GM19240 (cell line): ENCODE measurements at regions not wholly inside any gene's neighbourhood (a gene's known extent, or its start where the extent isn't known, plus 50 kb on each side); places are given as distances from the start of the nearest gene placed in this dataset.
A peak's percentile ranks its signal among the peaks of the same experiment; 100 is the strongest.
"Not testable (repeated sequence)": the region's sequence is repeated elsewhere in the genome, so short reads cannot be mapped to it uniquely, and the experiment has no call there.

ENCODE experiments used
- DNase-seq: peaks from one replicate; pipeline ENCODE4 v3.0.0; 2011; ENCODE audit warnings: low spot score; ENCODE audit not compliant: insufficient read length

GRCh38 chr15:98268163-98268562 lies 307.7 kb downstream of the ARRDC4 start:
- no peak for DNase-seq

GRCh38 chr15:98272625-98273024 lies 312.1 kb downstream of the ARRDC4 start:
- no peak for DNase-seq

DNA sequence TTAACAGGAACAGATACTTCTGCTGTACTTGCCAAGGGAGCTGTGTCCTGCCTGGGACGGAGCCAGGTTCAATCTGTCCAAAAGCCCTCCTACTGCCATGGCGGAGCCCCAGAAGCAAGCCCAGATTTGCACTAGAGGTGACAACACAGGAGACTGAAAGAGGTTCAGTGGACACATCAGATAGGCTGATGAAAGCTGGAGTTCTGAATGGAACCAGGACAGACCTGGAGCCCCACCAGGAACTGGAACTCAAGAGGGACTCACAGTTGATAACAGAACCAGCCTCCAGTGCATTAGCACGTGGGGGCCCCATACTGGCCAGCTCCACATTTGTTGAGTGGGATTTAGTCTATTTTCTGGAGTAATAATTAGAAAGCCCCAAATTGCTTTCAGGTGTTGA lies 315.5 kb downstream of the ARRDC4 start:
- DNase-seq = no peak

DNA sequence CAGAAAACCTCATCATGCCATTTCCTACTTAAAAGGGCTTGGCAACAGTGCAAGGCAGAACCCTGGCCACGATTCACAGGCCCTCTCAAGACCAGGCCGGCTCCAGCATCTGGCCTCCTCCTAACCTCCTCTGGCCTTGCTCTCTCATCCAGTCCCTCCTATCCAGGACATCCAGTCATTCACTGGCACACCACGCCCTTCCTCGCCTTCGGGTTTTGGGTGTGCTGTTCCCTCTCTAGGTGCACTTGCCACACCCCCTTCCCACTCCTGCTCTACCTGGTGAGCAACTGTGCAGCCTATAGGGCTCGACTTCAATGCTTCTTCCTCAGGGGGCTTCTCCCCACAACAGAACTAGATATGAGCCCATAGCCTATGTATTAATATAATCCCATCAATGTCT lies 317.1 kb downstream of the ARRDC4 start:
- no peak for DNase-seq

- DNase-seq = no peak
Measured at GRCh38 chr15:98280284-98280975, 319.9 kb downstream of the ARRDC4 start.

DNA sequence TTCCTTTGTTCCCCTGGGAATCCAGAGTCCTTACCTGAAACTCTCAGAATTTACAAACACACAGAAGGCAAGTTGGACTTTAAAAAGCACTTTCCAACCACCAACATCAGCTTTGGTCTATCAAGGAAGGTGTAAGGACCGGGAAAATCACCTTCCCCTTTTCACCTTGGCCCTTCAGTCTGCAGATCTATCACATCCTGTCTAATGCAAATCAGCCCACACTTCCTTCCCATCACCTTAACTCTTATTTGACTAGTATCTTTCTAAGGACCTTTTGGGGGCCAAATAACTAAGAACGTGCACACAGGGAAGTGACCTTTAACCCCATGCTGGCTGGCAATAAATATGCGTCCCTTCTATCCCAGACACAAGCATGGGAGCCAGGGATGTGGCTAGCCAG lies 320.6 kb downstream of the ARRDC4 start:
- no peak for DNase-seq

DNA sequence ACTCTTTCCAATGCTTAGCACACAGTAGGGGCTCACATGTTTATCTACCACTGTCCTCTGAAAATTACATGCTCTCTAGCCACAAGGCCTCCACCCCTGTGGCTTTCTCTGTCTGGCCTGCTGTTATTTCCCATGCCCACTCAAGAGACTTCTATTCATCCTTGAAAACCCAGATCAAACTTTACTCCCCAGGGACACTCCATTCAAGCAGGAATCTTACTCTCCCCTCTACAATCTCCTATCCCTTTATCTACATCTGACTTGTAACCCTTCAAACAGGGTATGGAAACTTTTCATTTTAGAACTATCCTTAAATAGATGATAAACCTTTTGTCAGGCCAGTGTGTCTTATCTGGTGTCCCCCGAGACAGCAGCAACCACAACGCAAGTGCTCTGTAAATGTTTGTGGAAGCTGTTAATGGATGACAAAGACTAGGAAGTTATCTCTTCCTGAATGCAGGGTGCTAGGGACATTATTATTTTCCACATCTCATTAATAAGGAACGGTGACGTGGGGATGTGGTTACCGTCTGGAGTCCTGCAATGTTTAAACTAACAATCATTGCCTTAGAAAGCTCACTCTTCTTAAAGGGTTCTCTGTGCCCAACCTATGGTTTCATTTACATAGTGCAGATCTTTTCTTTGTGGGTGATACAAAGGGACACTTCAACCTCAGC lies 322.3 kb downstream of the ARRDC4 start:
- DNase-seq = no peak

DNA sequence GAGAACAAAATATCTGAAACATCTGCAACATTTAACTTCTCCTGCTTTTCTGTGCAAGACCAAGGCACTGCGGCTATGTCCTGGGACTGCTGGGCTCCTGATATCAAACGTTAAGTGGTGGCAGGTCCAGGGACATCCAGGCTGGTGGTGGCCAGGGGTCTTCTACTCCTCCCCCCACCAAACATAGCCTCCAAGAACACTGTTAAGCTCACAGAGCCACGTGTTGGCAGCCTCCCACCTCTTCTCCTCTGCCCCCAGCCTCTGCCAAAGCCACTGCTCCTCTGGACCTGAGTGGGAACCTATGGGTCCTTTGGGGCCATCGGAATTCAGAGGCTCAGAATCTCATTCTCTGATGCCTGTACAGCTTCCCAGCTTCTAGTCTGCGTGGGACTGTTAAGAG lies 325.7 kb downstream of the ARRDC4 start:
- DNase-seq = no peak

DNA sequence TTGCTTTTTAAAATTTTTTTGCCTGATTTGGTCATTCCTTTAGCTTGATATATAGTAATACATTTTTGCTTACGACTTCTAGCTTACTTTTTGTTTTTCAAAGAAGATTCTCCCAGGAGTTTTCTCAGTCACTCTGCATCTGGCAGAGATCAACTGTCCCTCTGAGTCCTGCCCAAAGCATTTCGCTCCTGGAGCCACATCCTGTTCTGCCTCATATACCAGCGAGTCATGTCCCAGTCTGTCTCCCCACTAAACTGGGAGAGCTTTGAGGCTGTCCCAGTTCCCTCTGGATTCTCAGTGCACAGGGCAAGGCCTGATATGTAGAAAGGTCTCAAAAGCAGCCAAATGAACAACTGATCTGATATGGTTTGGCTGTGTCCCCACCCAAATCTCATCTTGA lies 326.3 kb downstream of the ARRDC4 start:
- DNase-seq = no peak

DNA sequence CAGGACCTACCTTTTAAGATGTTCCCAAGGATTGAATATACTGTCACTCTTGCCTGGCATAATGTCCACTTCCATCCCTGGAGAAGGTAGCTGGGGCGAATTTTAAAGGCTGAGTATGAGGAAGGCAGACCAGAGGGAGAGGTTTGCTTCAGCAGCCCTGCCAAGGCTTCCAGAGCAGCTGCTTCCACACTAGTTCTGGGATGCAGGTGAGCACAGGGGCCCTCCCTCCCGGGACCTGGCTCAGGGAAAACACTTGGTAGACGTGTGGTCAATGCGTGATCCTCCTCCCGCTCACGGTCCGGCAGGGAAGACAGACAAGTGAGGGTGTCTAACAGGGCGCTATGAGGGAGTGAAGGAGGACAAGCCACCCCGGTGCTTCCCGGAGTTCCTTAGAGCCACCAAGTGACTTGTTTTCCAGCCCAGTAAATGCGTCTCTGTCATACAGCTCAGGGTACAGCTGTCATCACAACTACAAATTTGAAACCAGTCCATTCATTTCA lies 327.6 kb downstream of the ARRDC4 start:
- no peak for DNase-seq

- no peak for DNase-seq
Measured at GRCh38 chr15:98289747-98290146, 329.2 kb downstream of the ARRDC4 start.

DNA sequence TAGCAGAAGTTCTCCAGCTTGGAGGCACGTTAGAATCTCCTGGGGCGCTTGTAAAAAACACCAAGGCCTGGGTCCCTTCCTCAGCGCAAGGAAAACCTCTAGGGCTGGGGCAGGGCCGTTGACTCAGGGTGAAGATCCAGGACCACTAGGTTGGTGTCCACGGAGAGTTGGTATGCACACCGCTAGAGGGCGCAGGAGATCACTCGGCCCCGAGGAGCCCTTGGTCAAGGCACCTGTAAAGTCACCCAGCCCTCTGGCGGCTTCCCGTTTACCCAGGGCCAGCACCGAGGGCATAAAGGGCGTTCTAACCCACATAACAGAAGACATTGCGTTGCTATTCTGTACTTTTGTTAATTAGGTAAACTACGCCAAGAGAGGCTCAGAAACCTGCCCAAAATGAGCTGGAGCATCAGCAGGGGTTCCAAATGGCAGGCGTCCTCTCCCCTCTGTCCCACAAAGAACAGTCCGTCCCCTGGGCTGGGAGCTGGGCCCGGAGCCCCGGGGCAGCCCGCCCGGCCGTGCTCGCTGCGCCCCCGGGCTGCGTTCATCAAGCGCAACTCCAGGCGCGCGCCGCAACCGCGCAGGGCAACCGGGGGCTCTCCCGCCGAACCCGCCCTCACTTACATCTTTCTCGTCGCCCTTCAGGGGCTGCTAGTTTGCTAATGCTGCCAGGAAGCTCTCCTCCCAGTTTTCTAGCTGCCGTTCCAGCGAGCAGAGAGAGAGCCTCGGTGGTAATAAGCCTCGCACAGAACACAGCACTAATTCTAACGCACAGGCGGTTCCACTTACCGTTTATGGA lies 332.1 kb downstream of the ARRDC4 start:
- peak; percentile 20 for DNase-seq

DNA sequence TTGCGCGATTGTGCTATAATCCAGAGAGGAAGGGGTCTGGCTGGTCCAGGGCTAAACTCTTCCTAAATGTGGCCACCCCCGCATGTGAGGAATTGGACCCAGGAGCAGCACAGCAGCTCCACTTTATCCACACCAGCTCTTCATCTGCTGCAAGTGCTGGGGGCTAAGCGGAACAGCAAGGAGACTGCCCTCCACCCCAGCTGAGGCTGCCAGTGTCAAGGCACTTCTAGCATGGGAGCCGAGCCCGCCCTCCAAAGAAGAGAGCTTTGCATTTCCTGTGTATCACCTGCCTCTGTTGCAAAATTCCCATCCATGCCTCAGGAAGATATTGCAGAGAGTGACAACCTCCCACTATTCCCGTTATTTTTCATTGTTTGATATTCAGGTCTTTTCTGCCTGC lies 333.6 kb downstream of the ARRDC4 start:
- DNase-seq = no peak

DNA sequence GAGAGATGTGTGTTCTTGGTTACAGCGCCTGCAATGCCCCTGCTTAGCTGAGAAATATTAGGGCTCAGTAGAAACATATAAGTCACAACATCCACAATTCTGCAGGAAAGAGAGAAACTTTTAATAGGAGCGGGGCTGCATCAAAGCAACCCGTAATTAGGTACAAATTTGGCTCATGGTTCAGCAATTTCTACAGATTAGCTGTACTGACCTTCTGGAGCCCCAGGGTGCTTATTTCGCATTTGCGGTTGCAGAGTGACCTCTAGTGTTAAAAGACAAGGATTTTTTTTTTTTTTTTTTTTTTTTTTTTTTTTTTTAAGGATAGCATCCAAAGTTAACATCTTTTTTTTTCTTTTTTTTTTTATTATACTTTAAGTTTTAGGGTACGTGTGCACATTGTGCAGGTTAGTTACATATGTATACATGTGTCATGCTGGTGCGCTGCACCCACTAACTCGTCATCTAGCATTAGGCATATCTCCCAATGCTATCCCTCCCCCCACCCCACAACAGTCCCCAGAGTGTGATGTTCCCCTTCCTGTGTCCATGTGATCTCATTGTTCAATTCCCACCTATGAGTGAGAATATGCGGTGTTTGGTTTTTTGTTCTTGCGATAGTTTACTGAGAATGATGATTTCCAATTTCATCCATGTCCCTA lies 334.7 kb downstream of the ARRDC4 start:
- not testable (repeated sequence) for DNase-seq

DNA sequence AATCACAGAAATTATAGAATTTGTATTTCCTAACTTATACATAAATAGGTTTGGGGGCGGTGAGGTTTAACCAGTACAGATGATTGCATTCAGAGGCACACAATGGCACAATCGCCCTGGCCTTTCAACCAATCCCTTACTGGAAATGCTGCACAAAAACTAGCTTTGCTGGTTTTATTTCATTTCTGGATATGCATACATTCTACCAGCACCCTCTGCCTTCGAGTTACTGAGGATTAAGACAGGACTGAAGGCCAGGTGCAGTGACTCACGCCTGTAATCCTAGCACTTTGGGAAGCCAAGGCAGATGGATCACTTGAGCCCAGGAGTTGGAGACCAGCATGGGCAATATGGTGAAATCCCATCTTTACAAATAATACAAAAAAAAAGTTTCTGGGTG lies 336.1 kb downstream of the ARRDC4 start:
- DNase-seq = no peak

DNA sequence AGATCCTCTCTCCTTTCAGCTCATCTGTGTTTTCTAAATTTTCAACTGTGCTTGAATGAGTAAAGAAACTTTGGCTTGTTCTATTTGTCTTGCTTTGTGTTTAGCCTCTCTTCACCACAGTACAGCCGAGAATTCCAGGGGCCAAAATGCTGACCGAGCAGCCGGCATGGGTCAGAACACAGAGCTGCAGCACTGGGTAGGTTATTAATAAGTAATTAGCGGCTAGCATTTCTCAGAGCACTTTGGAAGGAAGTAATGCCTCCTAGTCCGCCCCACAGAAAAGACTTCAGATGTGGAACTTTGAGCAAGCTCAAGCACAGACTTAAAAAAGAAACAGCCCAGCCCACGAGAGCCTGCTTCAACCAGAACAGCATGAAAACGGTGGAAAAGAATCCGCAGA lies 343.9 kb downstream of the ARRDC4 start:
- no peak for DNase-seq

DNA sequence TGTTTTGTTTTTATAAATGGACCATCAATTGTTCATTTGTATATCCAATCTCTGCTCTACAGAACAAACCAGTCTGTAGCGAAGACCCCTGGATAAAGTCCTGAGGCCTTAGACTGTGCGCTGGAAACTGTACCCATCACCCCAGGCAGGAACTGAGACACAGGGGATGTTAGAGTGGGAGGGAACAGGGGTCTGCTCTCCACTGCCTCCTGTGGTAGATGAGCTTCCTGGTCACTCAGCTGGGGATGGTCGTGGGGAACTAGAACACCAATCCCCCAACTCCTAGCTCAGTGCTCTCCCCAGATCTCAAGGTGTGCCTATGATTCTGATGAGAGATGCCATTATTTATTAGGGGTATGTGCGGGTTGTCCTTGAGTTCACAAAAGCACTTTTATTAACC lies 340.2 kb upstream of the IGF1R start:
- DNase-seq = no peak

- DNase-seq = peak; percentile 29
Measured at GRCh38 chr15:98311566-98312188, 336.7 kb upstream of the IGF1R start.

DNA sequence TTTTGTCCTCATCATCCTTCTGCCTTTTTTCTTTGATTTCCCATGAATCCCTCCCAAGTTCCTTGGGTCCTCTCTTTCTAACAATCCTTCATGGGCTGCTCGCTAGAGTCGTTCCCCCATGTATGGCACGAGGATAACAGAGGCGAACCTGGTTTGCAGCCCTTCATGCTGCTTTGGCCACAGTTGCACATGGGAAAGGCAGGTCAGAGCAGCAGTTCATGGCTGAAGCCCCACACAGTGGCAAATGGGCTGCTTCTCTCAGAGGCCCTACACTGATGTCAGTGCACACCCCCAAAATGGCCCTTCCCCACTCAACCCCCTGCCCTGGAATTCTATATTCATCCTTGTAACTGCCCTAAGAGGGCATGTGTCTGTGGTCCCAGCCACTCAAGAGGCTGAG lies 335.4 kb upstream of the IGF1R start:
- DNase-seq = no peak

GRCh38 chr15:98315971-98316370 lies 332.4 kb upstream of the IGF1R start:
- DNase-seq = no peak

- no peak for DNase-seq
Measured at GRCh38 chr15:98321896-98322295, 326.4 kb upstream of the IGF1R start.
